ENCODE measurements at regions not wholly inside any gene's neighbourhood (a gene's known extent, or its start where the extent isn't known, plus 50 kb on each side); places are given as distances from the start of the nearest gene placed in this dataset.

DNA sequence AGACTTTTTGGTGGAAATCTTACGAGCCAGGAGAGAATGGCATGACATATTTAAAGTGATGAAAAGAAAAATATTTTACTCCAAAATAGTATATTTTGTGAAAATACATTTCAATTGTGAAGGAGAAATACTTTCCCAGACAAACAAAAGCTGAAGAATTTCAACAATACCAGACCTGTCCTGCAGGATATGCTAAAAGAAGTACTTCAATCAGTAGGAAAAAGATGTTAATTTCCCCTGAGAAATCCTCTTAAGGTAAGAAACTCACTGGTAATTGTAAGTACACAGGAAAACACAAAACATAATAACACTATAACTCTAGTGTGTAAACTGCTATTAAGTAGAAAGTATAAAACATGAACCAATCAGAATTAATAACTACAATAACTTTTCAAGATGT lies 341.8 kb upstream of the GJE1 start:
- intact Hi-C loops (cut with micrococcal nuclease): no loop called here
- Histone ChIP-seq H3K4me3 (no peak overlapping the region), H3K9me3 (replicated peaks) (no peaks in the 10 kb centered on the region), H3K27ac (replicated peaks) (no peak overlapping the region), H3K27me3 (ENCODE audit: low read depth) (no peaks in the 10 kb centered on the region), H3K36me3 (no peaks in the 10 kb centered on the region), H3K4me1 (no peaks in the 10 kb centered on the region)
- TF ChIP-seq, protein P1, sequence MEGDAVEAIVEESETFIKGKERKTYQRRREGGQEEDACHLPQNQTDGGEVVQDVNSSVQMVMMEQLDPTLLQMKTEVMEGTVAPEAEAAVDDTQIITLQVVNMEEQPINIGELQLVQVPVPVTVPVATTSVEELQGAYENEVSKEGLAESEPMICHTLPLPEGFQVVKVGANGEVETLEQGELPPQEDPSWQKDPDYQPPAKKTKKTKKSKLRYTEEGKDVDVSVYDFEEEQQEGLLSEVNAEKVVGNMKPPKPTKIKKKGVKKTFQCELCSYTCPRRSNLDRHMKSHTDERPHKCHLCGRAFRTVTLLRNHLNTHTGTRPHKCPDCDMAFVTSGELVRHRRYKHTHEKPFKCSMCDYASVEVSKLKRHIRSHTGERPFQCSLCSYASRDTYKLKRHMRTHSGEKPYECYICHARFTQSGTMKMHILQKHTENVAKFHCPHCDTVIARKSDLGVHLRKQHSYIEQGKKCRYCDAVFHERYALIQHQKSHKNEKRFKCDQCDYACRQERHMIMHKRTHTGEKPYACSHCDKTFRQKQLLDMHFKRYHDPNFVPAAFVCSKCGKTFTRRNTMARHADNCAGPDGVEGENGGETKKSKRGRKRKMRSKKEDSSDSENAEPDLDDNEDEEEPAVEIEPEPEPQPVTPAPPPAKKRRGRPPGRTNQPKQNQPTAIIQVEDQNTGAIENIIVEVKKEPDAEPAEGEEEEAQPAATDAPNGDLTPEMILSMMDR (IDR thresholded peaks at IDR 0.05; ENCODE audit: borderline replicate concordance): no peak
- no peak for DNase-seq

GRCh38 chr6:141788096-141788495 lies 344.6 kb upstream of the GJE1 start:
- intact Hi-C loops (cut with micrococcal nuclease): no loop called here
- Histone ChIP-seq H3K27ac (replicated peaks) (no peak overlapping the region), H3K27me3 (ENCODE audit: low read depth) (no peaks in the 10 kb centered on the region), H3K4me1 (no peaks in the 10 kb centered on the region), H3K9me3 (replicated peaks) (no peaks in the 10 kb centered on the region), H3K36me3 (no peaks in the 10 kb centered on the region), H3K4me3 (no peak overlapping the region)
- TF ChIP-seq, protein P1 (IDR thresholded peaks at IDR 0.05; ENCODE audit: borderline replicate concordance): no peak
- no peak for DNase-seq

DNA sequence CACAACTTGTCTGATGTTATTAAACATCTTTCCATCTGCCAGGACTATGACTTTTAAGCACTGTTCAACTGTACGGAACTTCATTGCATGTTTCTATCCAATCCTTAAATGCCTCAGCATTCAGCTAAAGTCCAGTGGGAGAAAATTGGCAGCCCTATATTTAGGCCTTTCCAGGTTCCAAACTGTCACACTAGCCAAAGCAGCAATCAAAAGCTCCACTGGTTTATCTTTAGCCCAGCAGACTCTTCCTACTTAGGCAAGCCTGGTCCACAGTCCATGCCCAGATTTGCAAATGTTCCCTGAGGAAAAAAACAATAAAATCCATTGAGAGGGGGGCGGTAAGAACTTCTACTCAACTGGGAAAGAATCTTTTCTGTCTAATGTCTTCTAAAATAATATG lies 349.1 kb upstream of the GJE1 start:
- DNase-seq: no peak
- intact Hi-C loops (cut with micrococcal nuclease): no loop called here
- Histone ChIP-seq H3K36me3 (no peaks in the 10 kb centered on the region), H3K27me3 (ENCODE audit: low read depth) (no peaks in the 10 kb centered on the region), H3K4me1 (no peaks in the 10 kb centered on the region), H3K27ac (replicated peaks) (no peak overlapping the region), H3K4me3 (no peak overlapping the region), H3K9me3 (replicated peaks) (no peaks in the 10 kb centered on the region)
- TF ChIP-seq, protein P1 (IDR thresholded peaks at IDR 0.05; ENCODE audit: borderline replicate concordance): no peak

DNA sequence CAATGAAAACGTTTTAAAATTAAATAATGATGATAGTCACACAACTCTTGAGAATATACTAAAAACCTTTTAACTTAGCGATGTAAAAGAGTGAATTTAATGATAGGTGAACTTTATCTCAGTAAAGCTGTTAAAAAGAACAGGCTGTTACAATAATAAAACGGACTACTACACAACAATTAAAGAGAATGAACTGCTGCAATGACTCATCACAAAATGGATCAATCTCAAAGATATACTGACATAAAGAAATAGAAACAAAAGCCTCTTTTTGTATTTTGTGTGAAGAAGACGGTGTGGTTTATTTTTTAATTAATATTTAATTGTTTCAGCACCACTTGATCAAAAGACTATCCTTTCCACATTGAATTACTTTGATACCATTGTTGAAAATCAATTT lies 352.4 kb upstream of the GJE1 start:
- Histone ChIP-seq H3K27ac (replicated peaks) (no peak overlapping the region), H3K36me3 (no peaks in the 10 kb centered on the region), H3K4me1 (no peaks in the 10 kb centered on the region), H3K9me3 (replicated peaks) (no peaks in the 10 kb centered on the region), H3K4me3 (no peak overlapping the region), H3K27me3 (ENCODE audit: low read depth) (no peaks in the 10 kb centered on the region)
- DNase-seq: no peak
- intact Hi-C loops (cut with micrococcal nuclease): no loop called here
- TF ChIP-seq, protein P1 (IDR thresholded peaks at IDR 0.05; ENCODE audit: borderline replicate concordance): no peak

DNA sequence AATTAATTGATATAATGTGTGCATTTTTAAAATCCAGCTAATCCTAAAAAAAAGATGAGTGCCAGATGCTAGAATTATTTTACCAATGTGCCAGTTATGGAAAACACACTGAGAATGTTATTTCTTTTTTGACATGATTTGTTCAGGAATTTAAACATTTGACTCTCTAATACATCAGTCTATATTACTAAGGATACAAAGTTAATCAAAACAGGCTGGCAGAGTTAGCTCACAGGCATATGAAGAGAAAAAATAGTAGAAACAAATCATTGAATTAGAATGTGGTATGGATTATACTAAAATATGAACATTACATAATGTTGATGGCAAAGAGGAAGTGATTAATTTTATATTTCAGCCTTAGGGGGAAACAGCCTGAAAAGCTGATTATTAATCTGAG lies 368.3 kb upstream of the GJE1 start:
- Histone ChIP-seq H3K4me3 (no peak overlapping the region), H3K9me3 (replicated peaks) (peaks cover under 1% of the 10 kb centered on the region), H3K4me1 (no peaks in the 10 kb centered on the region), H3K27ac (replicated peaks) (no peak overlapping the region), H3K27me3 (ENCODE audit: low read depth) (no peaks in the 10 kb centered on the region), H3K36me3 (no peaks in the 10 kb centered on the region)
- no peak for DNase-seq
- intact Hi-C loops (cut with micrococcal nuclease): no loop called here
- TF ChIP-seq, protein P1 (IDR thresholded peaks at IDR 0.05; ENCODE audit: borderline replicate concordance): no peak

- TF ChIP-seq, protein P1 (IDR thresholded peaks at IDR 0.05; ENCODE audit: borderline replicate concordance): no peak
Observed at GRCh38 chr6:141758430-141758829, 374.3 kb upstream of the GJE1 start.

More at GRCh38 chr6:141758430-141758829, 374.3 kb upstream of the GJE1 start:
- no peak for DNase-seq
- H3K4me3 ChIP-seq: no peak overlapping the region
- no peaks in the 10 kb centered on the region for H3K9me3 ChIP-seq (replicated peaks)
- no peaks in the 10 kb centered on the region for H3K4me1 ChIP-seq
- intact Hi-C loops (cut with micrococcal nuclease): no loop called here
- no peaks in the 10 kb centered on the region for H3K27me3 ChIP-seq (ENCODE audit: low read depth)
- no peaks in the 10 kb centered on the region for H3K36me3 ChIP-seq
- no peak overlapping the region for H3K27ac ChIP-seq (replicated peaks)
